Retinal pigment epithelial cell (primary cell): ENCODE measurements at regions not wholly inside any gene's neighbourhood (a gene's known extent, or its start where the extent isn't known, plus 50 kb on each side); places are given as distances from the start of the nearest gene placed in this dataset.

Experiments used
- DNase-seq: peaks from one replicate; pipeline ENCODE4 v3.0.0-alpha.2; 2010; ENCODE audit warnings: low read depth
- H3K4me3 ChIP-seq: 2 replicates; pipeline ENCODE4 v1.5.1; 2011; ENCODE audit warnings: mild to moderate bottlenecking, low read length, control low read depth, moderate library complexity
- CTCF ChIP-seq: conservative IDR thresholded peaks from 2 replicates; pipeline ENCODE4 v1.5.1; 2011; ENCODE audit warnings: low read depth, low read length, control low read depth, inconsistent platforms

- TF ChIP-seq CTCF = no peak
- peak; percentile 55 for DNase-seq
- no peak overlapping the region for H3K4me3 ChIP-seq
Observed at GRCh38 chr10:108801775-108802517, 1121.4 kb downstream of the XPNPEP1 start.

- TF ChIP-seq CTCF = no peak
- H3K4me3 ChIP-seq = no peak overlapping the region
- no peak for DNase-seq
Observed at GRCh38 chr10:108801220-108801619, 1122.1 kb downstream of the XPNPEP1 start.

GRCh38 chr10:108797573-108797972, 1125.7 kb downstream of the XPNPEP1 start:
- no peak for DNase-seq
- no peak for TF ChIP-seq CTCF
- no peak overlapping the region for H3K4me3 ChIP-seq

- TF ChIP-seq CTCF = no peak
- no peak overlapping the region for H3K4me3 ChIP-seq
- no peak for DNase-seq
Observed at GRCh38 chr10:108791794-108792474, 1131.4 kb downstream of the XPNPEP1 start.

GRCh38 chr10:108791030-108791429, 1132.3 kb downstream of the XPNPEP1 start:
- DNase-seq = no peak
- TF ChIP-seq CTCF = no peak
- no peak overlapping the region for H3K4me3 ChIP-seq

- no peak for DNase-seq
- TF ChIP-seq CTCF = no peak
- no peak overlapping the region for H3K4me3 ChIP-seq
Observed at GRCh38 chr10:108789919-108790318, 1133.4 kb downstream of the XPNPEP1 start.

GRCh38 chr10:108789336-108789735, 1134.0 kb downstream of the XPNPEP1 start:
- DNase-seq = no peak
- TF ChIP-seq CTCF = no peak
- no peak overlapping the region for H3K4me3 ChIP-seq
